Heart left ventricle (tissue), 16 donors: ENCODE measurements at regions not wholly inside any gene's neighbourhood (a gene's known extent, or its start where the extent isn't known, plus 50 kb on each side); places are given as distances from the start of the nearest gene placed in this dataset.

Experiments
- ATAC-seq, 4 donors: fragments of 200-7000 bp; cut with Tn5 transposase; one replicate each; pipeline ENCODE4 v1.9.1; 2020 to 2022; ENCODE audit warnings: moderate library complexity in 4 of 4, mild to moderate bottlenecking in 3 of 4, moderate number of reproducible peaks in 1 of 4
- DNase-seq, 5 donors: peaks; one replicate each; pipeline ENCODE4 v3.0.0-alpha.2; 2020
- H3K27ac ChIP-seq, 12 donors: fragments of 200-600 bp; sonication (generic) in 4 of 12; one replicate each; pipeline versions ENCODE4 v1.5.0 to v1.8.0; 2016 to 2022; ENCODE audit warnings: mild to moderate bottlenecking in 2 of 12
- H3K27me3 ChIP-seq, 9 donors: fragments of 200-600 bp; sonication (generic) in 2 of 9; one replicate each; pipeline versions ENCODE4 v1.5.1 to v1.8.0; 2016 to 2022; ENCODE audit warnings: mild to moderate bottlenecking in 3 of 9
- H3K36me3 ChIP-seq, 9 donors: fragments of 200-600 bp; sonication (generic) in 2 of 9; one replicate each; pipeline versions ENCODE4 v1.5.0 to v1.8.0; 2018 to 2022; ENCODE audit warnings: mild to moderate bottlenecking in 2 of 9
- H3K4me1 ChIP-seq, 12 donors: fragments of 200-600 bp; sonication (generic) in 4 of 12; one replicate each; pipeline versions ENCODE4 v1.5.0 to v1.8.0; 2016 to 2022; ENCODE audit warnings: mild to moderate bottlenecking in 3 of 12
- H3K4me3 ChIP-seq, 12 donors: fragments of 200-600 bp; sonication (generic) in 4 of 12; one replicate each; pipeline versions ENCODE4 v1.5.0 to v1.8.0; 2017 to 2022; ENCODE audit warnings: mild to moderate bottlenecking in 9 of 12, moderate library complexity in 4 of 12
- H3K9me3 ChIP-seq, 12 donors: fragments of 200-600 bp; sonication (generic) in 4 of 12; one replicate each; pipeline versions ENCODE4 v1.5.0 to v1.8.0; 2016 to 2022; ENCODE audit warnings: mild to moderate bottlenecking in 1 of 12
- CTCF ChIP-seq, 12 donors: fragments of 200-600 bp; sonication (generic) in 4 of 12; IDR thresholded peaks; one replicate each; pipeline versions ENCODE4 v1.5.0 to v1.8.0; 2018 to 2022; ENCODE audit warnings: antibody characterized with exemption in 12 of 12, mild to moderate bottlenecking in 5 of 12
- POLR2A ChIP-seq, 2 donors: fragments of 450-650 bp; IDR thresholded peaks; one replicate each; pipeline ENCODE4 v1.6.1; 2017; ENCODE audit warnings: antibody characterized with exemption in 2 of 2, mild to moderate bottlenecking in 2 of 2, moderate library complexity in 2 of 2
- WGBS, 4 donors: extraction: QIAGEN DNeasy Blood & Tissue Kit in 2 of 4; methylation state at CpG; one replicate each; pipeline versions ENCODE4 v1.1.5 to v1.1.7; 2013 to 2018; 5-methylcytosine and 5-hydroxymethylcytosine counted together
- intact Hi-C, 10 donors: fragments of 100-400 bp; cut with DNase I; formaldehyde crosslinking; loops; one replicate each; pipeline versions ENCODE4 v1.11.1 to v1.14.2; 2022
- donor health status: ischemic (EF 13 %, LVEDD 7.1; RV severe dilation, severe dysfunction).
- donor health status: healthy with polysubstance abuse.
- donor health status: DM: no; HTN: yes; CAD: no.
- donor health status: DM: no; HTN: no; CAD: no.
- donor health status: ischemic (EF 25% LVEDD 6.9; RV normal size, moderate dysfunction).
- donor health status: ischemic (EF 25% LVEDD 5.7; RV mildly dilated, moderate dysfunction).
- donor health status: healthy.
- donor health status: DM: yes; HTN: yes; CAD: no.
- donor health status: ischemic (EF 35%, LVEDD 5.7; RV mildly dilated, moderate dysfunction).
- donor health status: nonischemic (EF 11% LVEDD 7.7; RV severe dilation, severe dysfunction).
- donor health status: DM: yes; HTN: yes; CAD: no.
- donor health status: PGD.
- donor health status: ischemic (EF 29% LVEDD 5.4; RV normal size, mild dysfunction).
- donor health status: nonischemic (EF 23%, LVEDD 6.1; RV moderate dilation, normal function).

- Histone ChIP-seq H3K36me3 (no peaks in the 10 kb centered on the region), H3K4me3 (no peak overlapping the region), H3K27ac (no peak overlapping the region), H3K4me1 (no peaks in the 10 kb centered on the region), H3K9me3 (no peaks in the 10 kb centered on the region), H3K27me3 (no peaks in the 10 kb centered on the region)
- DNase-seq (no peak), ATAC-seq (no peak)
- WGBS, 4 donors, result 79 to 91% (median 87%) methylated on average over 5 of the region's 5 CpGs
- intact Hi-C loops, result loop anchor here in 1 of 10 donors (10.0 kb wide), 1 partner anchor 63 kb away; no protein-coding TSS in a partner anchor
- no peak for TF ChIP-seq CTCF (IDR thresholded peaks at IDR 0.05)
- TF ChIP-seq POLR2A (IDR thresholded peaks at IDR 0.05), result no peak
Observed at GRCh38 chr15:47887241-47887800, 170.0 kb downstream of the SEMA6D start.

GRCh38 chr15:47888385-47889100, 171.2 kb downstream of the SEMA6D start:
- DNase-seq (no peak), ATAC-seq (no peak)
- no peaks in the 10 kb centered on the region for H3K4me1 ChIP-seq
- H3K27me3 ChIP-seq, result no peaks in the 10 kb centered on the region
- H3K36me3 ChIP-seq, result no peaks in the 10 kb centered on the region
- 86 to 97% (median 90%) methylated on average over 2 of the region's 2 CpGs for WGBS, 4 donors
- intact Hi-C loops, result loop anchor here in 1 of 10 donors (10.0 kb wide), 1 partner anchor 64 kb away; no protein-coding TSS in a partner anchor
- no peak for TF ChIP-seq CTCF (IDR thresholded peaks at IDR 0.05)
- TF ChIP-seq POLR2A (IDR thresholded peaks at IDR 0.05), result no peak
- H3K4me3 ChIP-seq, result no peak overlapping the region
- no peaks in the 10 kb centered on the region for H3K9me3 ChIP-seq
- no peak overlapping the region for H3K27ac ChIP-seq

GRCh38 chr15:47890397-47891150, 173.3 kb downstream of the SEMA6D start:
- WGBS, 4 donors, result 59 to 71% (median 66%) methylated on average over 3 of the region's 3 CpGs
- Histone ChIP-seq H3K27ac (no peak overlapping the region), H3K4me1 (no peaks in the 10 kb centered on the region), H3K36me3 (no peaks in the 10 kb centered on the region), H3K9me3 (no peaks in the 10 kb centered on the region), H3K4me3 (no peak overlapping the region), H3K27me3 (no peaks in the 10 kb centered on the region)
- DNase-seq (no peak), ATAC-seq (no peak)
- no peak for TF ChIP-seq CTCF (IDR thresholded peaks at IDR 0.05)
- TF ChIP-seq POLR2A (IDR thresholded peaks at IDR 0.05), result no peak
- intact Hi-C loops, result no loop called here

- intact Hi-C loops, result no loop called here
- no peak for TF ChIP-seq CTCF (IDR thresholded peaks at IDR 0.05)
- no peak for TF ChIP-seq POLR2A (IDR thresholded peaks at IDR 0.05)
Observed at GRCh38 chr15:47897525-47897924, 180.2 kb downstream of the SEMA6D start.

More at GRCh38 chr15:47897525-47897924, 180.2 kb downstream of the SEMA6D start:
- ATAC-seq (no peak), DNase-seq (no peak)
- H3K4me1 ChIP-seq, result no peaks in the 10 kb centered on the region
- peaks cover 0 to 5% (median 0%) of the 10 kb centered on the region in 12 donors for H3K9me3 ChIP-seq
- no peak overlapping the region for H3K27ac ChIP-seq
- WGBS, 4 donors, result 78 to 85% (median 83%) methylated on average over 2 of the region's 2 CpGs
- no peak overlapping the region for H3K4me3 ChIP-seq
- H3K27me3 ChIP-seq, result no peaks in the 10 kb centered on the region
- no peaks in the 10 kb centered on the region for H3K36me3 ChIP-seq
